Naive thymus-derived CD8-positive, alpha-beta T cell (primary cell): ENCODE measurements at regions not wholly inside any gene's neighbourhood (a gene's known extent, or its start where the extent isn't known, plus 50 kb on each side); places are given as distances from the start of the nearest gene placed in this dataset.

Source experiments
- ATAC-seq, 2 donors: fragments of 150-1000 bp; cut with Tn5 transposase in 1 of 2; sonication (Bioruptor Pico), chemical (Tn5 transposase) in 1 of 2; 1 replicate in 1 of 2; 2 replicates in 1 of 2; pipeline ENCODE4 v1.10.0; 2021; ENCODE audit warnings: mild to moderate bottlenecking in 2 of 2, moderate library complexity in 2 of 2
- POLR2A ChIA-PET: fragments of 350-600 bp; sonication (Branson Sonifier 250); formaldehyde crosslinking; loops from one replicate; lab custom pipeline; 2021; ENCODE audit warnings: antibody characterized with exemption; lab: Charles Lee
- DNase-seq, 10 donors: peaks; one replicate each; pipeline versions ENCODE4 v3.0.0 to v3.0.0-alpha.2; 2020 to 2022
- H3K27ac Mint-ChIP-seq, 10 donors: one replicate each; pipeline ENCODE4 v1.8.0; 2020 to 2022; ENCODE audit warnings: mild to moderate bottlenecking in 10 of 10, mixed read lengths in 10 of 10, moderate library complexity in 4 of 10, inconsistent platforms in 1 of 10
- H3K27me3 Mint-ChIP-seq, 5 donors: one replicate each; pipeline ENCODE4 v1.8.0; 2021 to 2022; ENCODE audit warnings: mixed read lengths in 5 of 5
- H3K36me3 Mint-ChIP-seq, 3 donors: one replicate each; pipeline ENCODE4 v1.8.0; 2020 to 2022; ENCODE audit warnings: mixed read lengths in 3 of 3, mild to moderate bottlenecking in 2 of 3, inconsistent platforms in 1 of 3
- H3K4me1 Mint-ChIP-seq, 4 donors: one replicate each; pipeline ENCODE4 v1.8.0; 2021 to 2022; ENCODE audit warnings: mixed read lengths in 4 of 4
- H3K4me3 Mint-ChIP-seq, 10 donors: one replicate each; pipeline ENCODE4 v1.8.0; 2020 to 2022; ENCODE audit warnings: mild to moderate bottlenecking in 10 of 10, mixed read lengths in 10 of 10, moderate library complexity in 6 of 10, inconsistent platforms in 1 of 10
- H3K9me3 Mint-ChIP-seq, 9 donors: one replicate each; pipeline ENCODE4 v1.8.0; 2020 to 2022; ENCODE audit warnings: mixed read lengths in 9 of 9, mild to moderate bottlenecking in 3 of 9, inconsistent platforms in 1 of 9, moderate library complexity in 1 of 9

DNA sequence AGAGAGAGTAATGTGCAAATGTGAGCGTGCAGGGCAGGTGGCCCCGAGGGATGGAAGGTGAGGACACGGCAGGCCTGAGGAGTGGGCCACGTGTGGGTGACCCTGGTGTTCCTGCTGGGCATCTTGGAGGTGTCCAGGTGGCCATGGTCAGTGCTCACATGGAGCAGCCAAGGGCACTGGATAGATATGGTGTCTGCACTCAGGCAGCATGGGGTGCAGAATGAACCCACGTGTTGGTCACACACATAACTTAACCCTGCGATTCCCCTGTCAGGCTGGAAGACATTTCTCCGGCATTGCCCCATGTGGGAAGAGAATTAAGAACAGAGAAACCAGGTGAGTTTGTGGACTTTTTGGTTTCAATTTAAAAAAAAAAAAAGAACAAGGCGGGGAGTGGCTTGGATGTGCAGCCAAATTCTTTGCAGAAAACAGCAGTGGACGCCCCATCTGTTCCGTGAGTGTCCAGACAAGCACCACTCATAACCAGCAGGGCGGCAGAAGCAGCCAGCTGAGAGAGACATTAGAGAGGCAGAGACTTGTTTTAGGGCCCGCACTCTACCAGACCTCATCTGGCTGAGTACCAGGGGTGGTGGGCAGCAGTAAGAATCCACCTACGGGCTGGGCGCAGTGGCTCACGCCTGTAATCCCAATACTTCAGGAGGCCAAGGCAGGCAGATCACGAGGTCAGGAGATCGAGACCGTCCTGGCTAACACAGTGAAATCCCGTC is 249.8 kb downstream of the ACKR3 start:
- ATAC-seq (no peak), DNase-seq (no peak)
- H3K27me3 Mint-ChIP-seq, result peaks cover 3 to 39% (median 12%) of the 10 kb centered on the region in 5 donors
- no peak overlapping the region for H3K27ac Mint-ChIP-seq
- H3K4me1 Mint-ChIP-seq, result peaks cover 0 to 2% (median 0%) of the 10 kb centered on the region in 4 donors
- H3K9me3 Mint-ChIP-seq, result peaks cover 0 to 12% (median 6%) of the 10 kb centered on the region in 9 donors
- no peak overlapping the region for H3K4me3 Mint-ChIP-seq
- H3K36me3 Mint-ChIP-seq, result no peaks in the 10 kb centered on the region
- POLR2A ChIA-PET, result no interaction called here

DNA sequence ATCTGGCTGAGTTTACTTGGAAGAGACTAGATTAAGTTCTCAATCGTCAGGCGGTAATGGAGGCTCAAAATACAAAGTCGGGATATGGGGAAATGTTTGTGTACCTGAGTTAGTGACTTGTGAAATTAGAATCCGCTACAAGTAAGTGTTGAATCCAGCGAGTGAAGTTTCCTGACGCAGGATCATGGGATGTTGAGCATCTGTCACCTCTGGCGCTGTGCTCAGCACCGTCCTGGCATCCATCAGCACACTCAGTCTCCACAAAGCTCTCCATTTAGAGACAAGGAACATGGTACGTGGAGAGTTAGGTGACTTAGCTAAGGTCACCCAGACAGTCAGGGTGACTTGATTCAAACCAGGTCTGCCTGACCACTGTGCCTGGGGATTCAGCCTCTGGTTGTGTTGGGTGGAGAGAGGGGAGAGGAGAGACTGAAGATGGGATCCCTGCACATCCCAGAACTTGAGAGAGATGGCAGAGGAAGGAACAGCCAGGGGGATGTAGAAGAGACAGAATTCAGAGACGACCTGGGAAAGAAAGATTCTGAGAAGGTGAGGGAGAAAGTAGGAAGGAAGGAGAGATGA is 251.2 kb downstream of the ACKR3 start:
- H3K4me3 Mint-ChIP-seq, result no peak overlapping the region
- peaks cover 0 to 2% (median 0%) of the 10 kb centered on the region in 4 donors for H3K4me1 Mint-ChIP-seq
- H3K27me3 Mint-ChIP-seq, result peaks cover 3 to 33% (median 12%) of the 10 kb centered on the region in 5 donors
- no peaks in the 10 kb centered on the region for H3K36me3 Mint-ChIP-seq
- DNase-seq, result no peak
- H3K27ac Mint-ChIP-seq, result no peak overlapping the region
- ATAC-seq, result no peak
- POLR2A ChIA-PET, result no interaction called here
- H3K9me3 Mint-ChIP-seq, result peaks cover 0 to 12% (median 6%) of the 10 kb centered on the region in 9 donors

DNA sequence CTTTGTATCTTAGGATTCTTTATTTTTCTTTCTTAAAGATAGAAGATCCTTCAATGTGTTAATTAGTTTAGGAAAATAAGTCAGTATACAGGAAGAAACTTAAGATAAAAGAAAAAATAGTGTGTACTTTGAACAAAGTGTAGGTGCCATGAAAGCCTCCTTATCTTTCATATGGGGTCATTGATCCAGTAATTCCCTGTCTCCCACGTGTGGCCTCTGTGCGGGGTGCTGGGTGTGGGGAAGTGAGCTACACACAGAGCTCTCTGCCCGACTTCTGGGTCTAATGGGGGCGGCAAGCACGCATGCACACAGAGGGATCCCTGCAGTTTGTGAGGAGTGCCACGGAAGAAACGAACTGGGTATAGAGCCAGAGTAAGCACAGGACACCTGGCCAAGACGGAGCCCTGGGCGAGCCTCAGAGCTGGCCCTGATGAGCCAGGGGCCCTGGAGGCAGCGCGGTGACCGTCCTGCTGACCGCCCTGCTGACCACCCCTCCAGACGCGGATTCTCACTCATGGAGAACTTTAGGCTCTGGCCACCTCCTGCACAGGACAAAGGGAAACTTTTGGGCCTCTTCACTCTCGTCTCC is 253.5 kb downstream of the ACKR3 start:
- H3K36me3 Mint-ChIP-seq, result no peaks in the 10 kb centered on the region
- H3K27me3 Mint-ChIP-seq, result peaks cover 1 to 10% (median 6%) of the 10 kb centered on the region in 5 donors
- DNase-seq (no peak), ATAC-seq (no peak)
- POLR2A ChIA-PET, result no interaction called here
- H3K9me3 Mint-ChIP-seq, result peaks cover 0 to 12% (median 6%) of the 10 kb centered on the region in 9 donors
- peaks cover 0 to 2% (median 0%) of the 10 kb centered on the region in 4 donors for H3K4me1 Mint-ChIP-seq
- H3K4me3 Mint-ChIP-seq, result no peak overlapping the region
- no peak overlapping the region for H3K27ac Mint-ChIP-seq

DNA sequence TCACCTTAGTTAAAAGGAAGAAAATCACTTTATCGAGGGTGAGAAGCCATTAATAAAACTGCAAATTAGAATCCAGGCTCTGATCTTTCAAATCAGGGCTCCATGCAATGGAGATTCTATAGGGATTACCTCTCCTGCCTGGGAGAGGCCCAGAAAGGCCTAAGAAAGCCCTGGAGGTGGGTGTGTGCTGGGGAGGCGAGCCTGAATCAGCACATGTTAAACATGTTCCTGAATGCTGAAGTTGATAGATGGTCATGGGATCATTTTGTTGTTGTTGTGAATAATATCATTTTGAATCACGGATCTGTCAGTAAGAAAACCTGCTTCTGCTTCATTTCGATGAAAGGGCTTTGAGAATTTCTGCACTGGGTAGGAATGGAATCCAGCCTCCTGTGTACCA is 254.3 kb downstream of the ACKR3 start:
- peaks cover 0 to 2% (median 0%) of the 10 kb centered on the region in 4 donors for H3K4me1 Mint-ChIP-seq
- no peaks in the 10 kb centered on the region for H3K36me3 Mint-ChIP-seq
- DNase-seq (no peak), ATAC-seq (no peak)
- H3K4me3 Mint-ChIP-seq, result no peak overlapping the region
- peaks cover 1 to 7% (median 4%) of the 10 kb centered on the region in 5 donors for H3K27me3 Mint-ChIP-seq
- peaks cover 0 to 12% (median 6%) of the 10 kb centered on the region in 9 donors for H3K9me3 Mint-ChIP-seq
- no peak overlapping the region for H3K27ac Mint-ChIP-seq
- POLR2A ChIA-PET, result no interaction called here

DNA sequence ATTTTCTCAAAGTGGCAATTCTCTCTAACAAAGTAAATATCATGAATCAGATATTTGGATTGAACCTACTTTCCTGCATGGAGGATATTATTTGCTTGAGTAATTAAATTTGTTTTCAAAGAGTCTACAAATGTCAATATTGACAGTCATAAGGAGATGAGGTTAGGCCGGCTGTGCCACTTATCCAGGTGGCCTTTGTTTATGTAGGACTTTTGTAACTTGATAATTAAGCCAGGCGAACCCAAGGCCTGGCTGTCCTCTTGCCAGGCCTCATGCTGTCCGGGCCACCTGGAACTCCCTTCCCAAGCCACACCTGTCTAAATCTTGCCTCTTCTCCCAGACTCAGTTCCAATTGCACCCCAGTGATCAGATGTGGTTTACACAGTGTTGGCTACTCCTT is 255.2 kb downstream of the ACKR3 start:
- Mint-ChIP-seq H3K4me1 (no peaks in the 10 kb centered on the region), H3K27ac (no peak overlapping the region), H3K36me3 (no peaks in the 10 kb centered on the region), H3K27me3 (peaks cover 0 to 5% (median 0%) of the 10 kb centered on the region in 5 donors), H3K9me3 (peaks cover 0 to 12% (median 6%) of the 10 kb centered on the region in 9 donors), H3K4me3 (no peak overlapping the region)
- POLR2A ChIA-PET, result no interaction called here
- no peak for DNase-seq
- ATAC-seq, result no peak

DNA sequence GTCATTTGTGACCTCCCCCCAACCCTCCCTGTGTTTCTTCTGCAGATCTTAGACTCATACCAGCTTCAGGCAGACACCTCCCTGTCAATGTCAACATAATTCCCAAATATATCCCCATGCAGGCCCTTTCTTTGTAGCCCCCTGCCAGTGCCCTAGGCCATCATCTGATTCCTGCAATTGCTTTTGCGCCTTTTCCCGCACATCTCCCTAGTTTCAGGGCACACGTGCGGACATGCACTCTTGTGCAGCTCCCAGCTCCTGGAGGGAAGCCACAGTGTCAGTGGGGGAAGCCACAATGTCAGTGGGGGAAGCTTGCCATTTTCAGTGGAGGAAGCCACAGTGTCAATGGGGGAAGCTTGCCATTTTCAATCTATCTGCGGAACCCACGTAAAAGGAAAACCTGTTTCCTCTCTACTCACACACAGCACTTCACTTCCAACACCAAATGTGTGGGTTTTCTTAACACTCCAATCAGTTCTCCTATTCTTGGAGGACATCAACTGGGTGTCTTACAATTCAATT is 256.4 kb downstream of the ACKR3 start:
- Mint-ChIP-seq H3K9me3 (peaks cover 0 to 9% (median 4%) of the 10 kb centered on the region in 9 donors), H3K27ac (no peak overlapping the region), H3K27me3 (peaks cover 0 to 7% (median 1%) of the 10 kb centered on the region in 5 donors), H3K4me3 (no peak overlapping the region), H3K36me3 (no peaks in the 10 kb centered on the region), H3K4me1 (no peaks in the 10 kb centered on the region)
- DNase-seq (no peak), ATAC-seq (no peak)
- POLR2A ChIA-PET, result no interaction called here

DNA sequence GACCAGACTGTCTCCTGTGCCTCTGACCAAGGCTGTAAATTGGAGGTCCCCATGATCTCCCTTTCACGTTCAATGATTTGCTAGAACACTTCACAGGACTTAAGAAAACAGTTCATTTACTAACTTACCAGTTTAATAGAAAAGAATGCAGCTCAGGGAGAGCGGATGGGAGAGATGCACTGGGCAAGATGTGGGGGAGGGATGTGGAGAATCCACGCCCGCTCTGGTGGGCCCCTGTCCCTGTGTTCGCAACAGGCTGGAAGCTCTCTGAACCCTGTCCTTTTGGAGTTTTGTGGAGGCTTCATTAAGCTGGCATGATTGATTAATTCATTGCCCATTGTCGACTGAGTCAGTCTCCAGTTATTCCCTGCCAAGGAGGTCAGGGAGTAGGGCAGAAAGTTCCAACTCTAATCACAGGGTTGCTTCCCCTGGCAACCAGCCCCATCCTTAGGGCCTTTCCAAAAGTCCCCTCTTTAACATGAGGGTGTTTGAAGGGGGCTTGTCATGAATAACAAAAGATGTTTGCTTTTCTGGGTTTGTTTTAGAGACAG is 257.1 kb downstream of the ACKR3 start:
- H3K4me3 Mint-ChIP-seq, result no peak overlapping the region
- no peak for DNase-seq
- no peaks in the 10 kb centered on the region for H3K4me1 Mint-ChIP-seq

DNA sequence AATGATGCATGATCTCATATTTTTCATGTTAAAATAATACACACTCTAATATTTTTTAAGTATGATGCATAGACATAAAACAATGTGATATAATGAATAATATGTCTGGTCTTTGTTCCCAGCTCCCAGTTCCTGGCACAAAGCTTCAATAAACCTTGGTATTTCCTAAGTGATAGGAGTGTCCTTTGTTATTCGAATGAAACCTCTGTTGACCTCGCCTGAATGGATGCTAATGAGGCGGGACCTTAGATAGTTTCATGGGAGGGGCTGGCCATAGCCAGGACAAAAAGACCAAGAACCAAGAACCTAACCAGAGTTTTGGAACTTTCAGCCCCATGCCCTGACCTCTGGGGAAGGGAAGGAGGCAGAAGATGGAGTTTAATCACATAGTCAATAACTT is 257.7 kb upstream of the COPS8 start:
- Mint-ChIP-seq H3K4me3 (no peak overlapping the region), H3K9me3 (no peaks in the 10 kb centered on the region), H3K36me3 (no peaks in the 10 kb centered on the region), H3K4me1 (no peaks in the 10 kb centered on the region), H3K27ac (no peak overlapping the region), H3K27me3 (peaks cover 5 to 21% (median 7%) of the 10 kb centered on the region in 5 donors)
- POLR2A ChIA-PET, result no interaction called here
- DNase-seq, result no peak
- ATAC-seq, result no peak

More for the DNA sequence above, 257.1 kb downstream of the ACKR3 start:
- Mint-ChIP-seq H3K9me3 (peaks cover 0 to 5% (median 0%) of the 10 kb centered on the region in 9 donors), H3K27ac (no peak overlapping the region), H3K27me3 (peaks cover 2 to 13% (median 3%) of the 10 kb centered on the region in 5 donors), H3K36me3 (no peaks in the 10 kb centered on the region)
- POLR2A ChIA-PET, result no interaction called here
- no peak for ATAC-seq

DNA sequence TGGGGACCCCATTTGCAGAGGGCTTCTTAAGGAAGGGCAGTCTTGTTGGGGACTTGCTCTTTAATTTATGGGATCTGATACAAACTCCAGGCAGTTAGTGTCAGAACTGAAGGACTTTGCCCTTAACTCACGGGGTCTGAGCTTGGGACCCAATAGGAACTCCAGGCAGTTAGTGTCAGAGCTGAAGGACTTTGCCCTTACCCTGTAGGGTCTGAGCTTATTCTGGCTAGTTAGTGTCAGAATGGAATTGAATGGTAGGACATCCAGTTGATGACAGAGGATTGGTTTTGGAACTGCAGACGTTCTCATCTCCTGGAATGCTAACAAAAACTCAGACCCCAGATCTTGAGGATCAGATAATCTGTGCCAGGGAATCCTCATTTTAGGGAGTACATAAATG is 256.9 kb upstream of the COPS8 start:
- no peaks in the 10 kb centered on the region for H3K36me3 Mint-ChIP-seq
- ATAC-seq (no peak), DNase-seq (no peak)
- H3K9me3 Mint-ChIP-seq, result no peaks in the 10 kb centered on the region
- H3K4me1 Mint-ChIP-seq, result peaks cover 0 to 2% (median 0%) of the 10 kb centered on the region in 4 donors
- POLR2A ChIA-PET, result no interaction called here
- peaks cover 5 to 21% (median 7%) of the 10 kb centered on the region in 5 donors for H3K27me3 Mint-ChIP-seq
- no peak overlapping the region for H3K27ac Mint-ChIP-seq
- no peak overlapping the region for H3K4me3 Mint-ChIP-seq

DNA sequence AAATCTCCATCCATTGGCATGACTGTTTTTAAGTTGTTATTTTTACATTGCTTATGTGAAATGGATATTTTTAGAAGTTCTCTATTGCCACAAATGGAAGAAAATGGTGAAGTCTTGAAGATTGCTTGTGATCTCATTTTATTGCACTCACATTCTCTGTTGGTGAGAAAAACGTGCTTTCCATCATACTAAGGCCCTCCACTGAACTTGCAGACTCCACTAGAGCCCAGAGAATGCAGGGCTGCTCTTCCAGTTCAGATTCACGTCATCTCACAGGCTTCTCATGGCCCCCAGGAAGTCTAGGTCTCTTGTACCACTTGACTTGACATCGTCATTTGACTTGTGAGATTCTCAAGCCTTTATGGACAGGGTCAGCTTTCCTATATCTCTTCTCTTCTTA is 254.8 kb upstream of the COPS8 start:
- Mint-ChIP-seq H3K36me3 (no peaks in the 10 kb centered on the region), H3K9me3 (no peaks in the 10 kb centered on the region), H3K27ac (no peak overlapping the region), H3K4me1 (peaks cover 0 to 2% (median 0%) of the 10 kb centered on the region in 4 donors), H3K4me3 (no peak overlapping the region), H3K27me3 (peaks cover 5 to 21% (median 9%) of the 10 kb centered on the region in 5 donors)
- DNase-seq (no peak), ATAC-seq (no peak)
- POLR2A ChIA-PET, result no interaction called here

DNA sequence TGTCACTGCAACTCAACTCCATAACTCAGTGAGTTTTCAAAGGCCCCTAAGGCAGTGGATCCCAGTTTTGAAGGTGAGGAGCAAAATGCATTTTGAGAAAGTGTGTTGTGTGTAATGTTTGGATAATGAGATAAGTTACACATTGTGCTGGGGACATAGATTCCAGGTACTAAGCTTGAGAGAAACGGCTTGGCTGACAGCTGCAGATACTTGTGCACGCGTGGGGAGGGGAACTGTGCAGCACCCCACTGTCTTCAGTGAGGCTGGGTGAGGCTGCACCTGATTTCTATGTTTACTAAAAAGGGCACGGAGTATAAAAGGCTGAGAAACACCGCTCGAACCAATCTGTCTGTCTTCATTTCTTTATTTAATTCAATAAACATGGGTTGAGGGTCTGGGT is 254.0 kb upstream of the COPS8 start:
- Mint-ChIP-seq H3K36me3 (no peaks in the 10 kb centered on the region), H3K4me1 (peaks cover 0 to 2% (median 0%) of the 10 kb centered on the region in 4 donors), H3K27me3 (peaks cover 5 to 21% (median 9%) of the 10 kb centered on the region in 5 donors), H3K27ac (no peak overlapping the region), H3K4me3 (no peak overlapping the region), H3K9me3 (no peaks in the 10 kb centered on the region)
- POLR2A ChIA-PET, result no interaction called here
- ATAC-seq (no peak), DNase-seq (no peak)

DNA sequence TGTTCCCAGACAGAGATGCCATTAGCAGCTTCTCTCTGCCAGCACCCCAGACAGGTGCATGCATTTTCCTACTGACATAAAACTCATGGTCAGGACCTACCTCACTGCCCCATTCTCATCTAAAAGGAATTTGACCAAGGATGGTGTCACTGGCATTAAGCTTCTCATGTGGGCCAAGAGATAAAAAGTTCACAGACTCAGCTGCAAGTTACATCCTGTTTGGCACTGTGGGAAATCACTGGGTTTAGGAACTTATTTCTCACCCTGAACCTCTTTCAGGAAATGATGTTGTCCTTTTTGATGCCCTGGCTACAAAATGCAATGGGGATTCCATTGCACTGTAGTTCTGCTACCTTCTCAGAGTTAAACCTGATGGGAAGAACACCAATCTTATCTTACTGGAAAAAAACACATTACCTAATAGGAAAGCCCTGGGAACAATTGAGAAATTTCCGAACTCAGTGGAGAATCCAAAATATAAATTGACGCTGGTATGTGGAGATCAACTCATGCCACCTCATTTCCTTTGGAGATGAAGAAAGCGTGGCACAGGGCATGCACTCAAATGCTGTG is 252.1 kb upstream of the COPS8 start:
- no peak overlapping the region for H3K4me3 Mint-ChIP-seq
- ATAC-seq (no peak), DNase-seq (no peak)
- POLR2A ChIA-PET, result no interaction called here
- no peak overlapping the region for H3K27ac Mint-ChIP-seq
- H3K9me3 Mint-ChIP-seq, result no peaks in the 10 kb centered on the region
- peaks cover 0 to 2% (median 0%) of the 10 kb centered on the region in 4 donors for H3K4me1 Mint-ChIP-seq
- no peaks in the 10 kb centered on the region for H3K36me3 Mint-ChIP-seq
- peaks cover 5 to 21% (median 10%) of the 10 kb centered on the region in 5 donors for H3K27me3 Mint-ChIP-seq
